Endodermal cell (in vitro differentiated cells): ENCODE measurements at regions not wholly inside any gene's neighbourhood (a gene's known extent, or its start where the extent isn't known, plus 50 kb on each side); places are given as distances from the start of the nearest gene placed in this dataset.

Experiments used
- DNase-seq: peaks from one replicate; pipeline ENCODE4 v3.0.0-alpha.2; 2017
- H3K27ac ChIP-seq: 2 replicates; pipeline ENCODE4 v1.5.1; 2013; ENCODE audit warnings: mild to moderate bottlenecking, low read depth, low read length, moderate library complexity
- H3K27me3 ChIP-seq: 2 replicates; pipeline ENCODE4 v1.6.1; 2013; ENCODE audit warnings: mild to moderate bottlenecking, low read length, moderate library complexity; ENCODE audit not compliant: insufficient read depth, control insufficient read depth, poor library complexity, severe bottlenecking
- H3K36me3 ChIP-seq: 2 replicates; pipeline ENCODE4 v1.7.0; 2013; ENCODE audit warnings: mild to moderate bottlenecking, low read length, moderate library complexity; ENCODE audit not compliant: control insufficient read depth, insufficient read depth
- H3K4me1 ChIP-seq: one replicate; pipeline ENCODE4 v1.7.0; 2013; ENCODE audit warnings: low read length; ENCODE audit not compliant: control insufficient read depth, insufficient read depth
- H3K4me3 ChIP-seq: 2 replicates; pipeline ENCODE4 v1.5.1; 2013; ENCODE audit warnings: mild to moderate bottlenecking, low read length, moderate library complexity
- H3K9ac ChIP-seq: 2 replicates; pipeline ENCODE4 v1.6.1; 2013; ENCODE audit warnings: mild to moderate bottlenecking, low read length, moderate library complexity; ENCODE audit not compliant: poor library complexity, severe bottlenecking; ENCODE audit errors: extremely low read depth
- H3K9me3 ChIP-seq: 2 replicates; pipeline ENCODE4 v1.6.1; 2013; ENCODE audit warnings: mild to moderate bottlenecking, low read length, moderate library complexity; ENCODE audit not compliant: control insufficient read depth
- H3K27ac Mint-ChIP-seq: 2 replicates; pipeline ENCODE4 v1.8.0; 2020; ENCODE audit warnings: mixed read lengths
- H3K27me3 Mint-ChIP-seq: 2 replicates; pipeline ENCODE4 v1.8.0; 2021; ENCODE audit warnings: mild to moderate bottlenecking, mixed read lengths; ENCODE audit not compliant: insufficient read depth
- H3K36me3 Mint-ChIP-seq: 2 replicates; pipeline ENCODE4 v1.8.0; 2020; ENCODE audit warnings: low read depth, mixed read lengths
- H3K4me1 Mint-ChIP-seq: 2 replicates; pipeline ENCODE4 v1.8.0; 2020; ENCODE audit warnings: mixed read lengths
- H3K4me3 Mint-ChIP-seq: 2 replicates; pipeline ENCODE4 v1.8.0; 2020; ENCODE audit warnings: mild to moderate bottlenecking, moderate library complexity, mixed read lengths
- H3K9me3 Mint-ChIP-seq: 2 replicates; pipeline ENCODE4 v1.8.0; 2020; ENCODE audit warnings: mild to moderate bottlenecking, mixed read lengths
- WGBS, 2 experiments: methylation state at CpG; one replicate each; pipeline versions ENCODE4 v1.1.5 to v1.1.7; 2013; ENCODE audit warnings: missing lambda C conversion rate in 2 of 2, mixed read lengths in 1 of 2; ENCODE audit not compliant: insufficient coverage in 1 of 2, insufficient read length in 1 of 2; 5-methylcytosine and 5-hydroxymethylcytosine counted together
- TF ChIP-seq, protein P1 (sequence below): fragments of 200-600 bp; sonication (generic); conservative IDR thresholded peaks from 2 replicates; pipeline ENCODE4 v1.5.0; 2021; ENCODE audit warnings: antibody characterized with exemption, mild to moderate bottlenecking

DNA sequence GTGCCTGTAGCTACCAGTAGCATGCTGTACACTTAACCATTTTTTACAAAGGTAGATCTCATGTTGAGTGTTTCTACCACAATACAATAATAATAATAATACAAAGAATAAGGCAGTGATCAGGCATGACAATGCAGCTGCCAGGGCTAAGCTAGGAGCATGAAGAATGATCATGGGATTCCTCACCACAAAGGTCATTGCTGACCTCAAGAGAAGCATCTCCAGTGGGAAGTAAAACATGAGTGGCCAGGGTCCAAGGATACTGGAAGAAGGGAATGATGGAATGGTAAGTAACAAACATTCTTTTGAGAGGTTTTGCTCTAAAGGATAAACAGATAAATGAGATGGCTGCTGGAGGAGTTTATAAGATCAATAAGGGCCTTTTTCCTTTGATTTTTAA, 591.1 kb downstream of the TNS3 start:
- Histone ChIP-seq H3K9ac (no peak overlapping the region), H3K27ac (no peak overlapping the region), H3K9me3 (no peaks in the 10 kb centered on the region), H3K4me3 (no peak overlapping the region), H3K36me3 (no peaks in the 10 kb centered on the region), H3K27me3 (peaks cover 7% of the 10 kb centered on the region), H3K4me1 (peaks cover 4% of the 10 kb centered on the region)
- Mint-ChIP-seq H3K27ac (no peak overlapping the region), H3K4me1 (no peaks in the 10 kb centered on the region), H3K36me3 (no peaks in the 10 kb centered on the region), H3K4me3 (no peak overlapping the region), H3K9me3 (no peaks in the 10 kb centered on the region), H3K27me3 (peaks cover 4% of the 10 kb centered on the region)
- TF ChIP-seq, protein P1, sequence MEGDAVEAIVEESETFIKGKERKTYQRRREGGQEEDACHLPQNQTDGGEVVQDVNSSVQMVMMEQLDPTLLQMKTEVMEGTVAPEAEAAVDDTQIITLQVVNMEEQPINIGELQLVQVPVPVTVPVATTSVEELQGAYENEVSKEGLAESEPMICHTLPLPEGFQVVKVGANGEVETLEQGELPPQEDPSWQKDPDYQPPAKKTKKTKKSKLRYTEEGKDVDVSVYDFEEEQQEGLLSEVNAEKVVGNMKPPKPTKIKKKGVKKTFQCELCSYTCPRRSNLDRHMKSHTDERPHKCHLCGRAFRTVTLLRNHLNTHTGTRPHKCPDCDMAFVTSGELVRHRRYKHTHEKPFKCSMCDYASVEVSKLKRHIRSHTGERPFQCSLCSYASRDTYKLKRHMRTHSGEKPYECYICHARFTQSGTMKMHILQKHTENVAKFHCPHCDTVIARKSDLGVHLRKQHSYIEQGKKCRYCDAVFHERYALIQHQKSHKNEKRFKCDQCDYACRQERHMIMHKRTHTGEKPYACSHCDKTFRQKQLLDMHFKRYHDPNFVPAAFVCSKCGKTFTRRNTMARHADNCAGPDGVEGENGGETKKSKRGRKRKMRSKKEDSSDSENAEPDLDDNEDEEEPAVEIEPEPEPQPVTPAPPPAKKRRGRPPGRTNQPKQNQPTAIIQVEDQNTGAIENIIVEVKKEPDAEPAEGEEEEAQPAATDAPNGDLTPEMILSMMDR, result no peak
- DNase-seq, result no peak

DNA sequence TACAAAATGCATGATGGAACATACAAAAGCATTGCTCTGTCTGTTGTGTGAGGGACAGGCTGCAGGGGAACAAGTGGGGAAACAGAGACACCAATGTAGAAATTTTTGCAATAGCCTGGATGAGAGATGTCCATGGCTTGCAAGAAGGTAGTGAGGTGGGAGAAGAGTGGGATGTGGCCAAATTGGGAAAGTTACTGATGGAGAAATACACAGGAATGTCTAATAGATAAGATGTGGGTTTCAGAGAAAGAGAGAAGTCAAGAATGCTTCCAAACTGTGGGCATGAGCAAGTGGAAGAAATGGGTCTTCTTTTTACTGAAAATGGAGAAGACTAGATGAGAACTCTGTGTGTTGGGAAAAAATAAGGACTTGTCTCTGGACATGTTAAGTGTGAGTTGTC, 592.7 kb downstream of the TNS3 start:
- H3K9me3 Mint-ChIP-seq, result peaks cover 4% of the 10 kb centered on the region
- H3K36me3 Mint-ChIP-seq, result no peaks in the 10 kb centered on the region
- H3K27ac ChIP-seq, result no peak overlapping the region
- TF ChIP-seq, protein P1, result no peak
- no peak overlapping the region for H3K27ac Mint-ChIP-seq
- peaks cover 4% of the 10 kb centered on the region for H3K4me1 Mint-ChIP-seq
- no peaks in the 10 kb centered on the region for H3K9me3 ChIP-seq
- H3K4me3 ChIP-seq, result no peak overlapping the region
- H3K27me3 ChIP-seq, result peaks cover 7% of the 10 kb centered on the region
- no peak overlapping the region for H3K4me3 Mint-ChIP-seq
- H3K36me3 ChIP-seq, result no peaks in the 10 kb centered on the region
- DNase-seq, result no peak
- no peak overlapping the region for H3K9ac ChIP-seq
- H3K4me1 ChIP-seq, result peaks cover 4% of the 10 kb centered on the region
- peaks cover 4% of the 10 kb centered on the region for H3K27me3 Mint-ChIP-seq

DNA sequence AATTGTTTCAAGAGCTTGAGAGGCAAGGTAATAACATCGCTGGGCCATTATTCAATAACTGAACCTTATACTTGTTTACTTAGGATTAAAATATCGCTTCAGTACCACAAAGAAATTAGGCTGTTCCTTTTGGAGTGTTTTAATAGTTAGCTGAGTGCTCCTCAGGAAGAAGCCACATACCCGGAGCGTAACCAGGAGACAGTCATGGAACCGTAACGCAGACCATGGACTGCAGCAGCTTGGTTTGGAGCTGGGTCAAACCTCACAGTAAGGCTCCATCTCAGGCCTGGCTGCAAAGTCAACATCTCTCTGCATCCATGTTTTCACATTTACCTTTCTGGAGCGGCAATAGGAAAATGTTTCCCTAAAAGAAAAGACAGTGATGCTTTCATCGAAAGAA, 599.0 kb downstream of the TNS3 start:
- Histone ChIP-seq H3K36me3 (no peaks in the 10 kb centered on the region), H3K4me1 (no peaks in the 10 kb centered on the region), H3K4me3 (no peak overlapping the region), H3K9ac (no peak overlapping the region), H3K27ac (peak overlapping the region; percentile 8), H3K9me3 (no peaks in the 10 kb centered on the region), H3K27me3 (no peaks in the 10 kb centered on the region)
- H3K4me3 Mint-ChIP-seq, result no peak overlapping the region
- H3K27me3 Mint-ChIP-seq, result peaks cover 7% of the 10 kb centered on the region
- no peak overlapping the region for H3K27ac Mint-ChIP-seq
- H3K36me3 Mint-ChIP-seq, result no peaks in the 10 kb centered on the region
- no peak for DNase-seq
- peaks cover 4% of the 10 kb centered on the region for H3K4me1 Mint-ChIP-seq
- peaks cover 4% of the 10 kb centered on the region for H3K9me3 Mint-ChIP-seq
- TF ChIP-seq, protein P1, result no peak
- WGBS, 2 experiments, result 79 to 97% methylated on average over 5 to 8 of the region's 8 CpGs
